WTC11 (cell line): ENCODE measurements at regions not wholly inside any gene's neighbourhood (a gene's known extent, or its start where the extent isn't known, plus 50 kb on each side); places are given as distances from the start of the nearest gene placed in this dataset.

Source experiments
- CTCF ChIP-seq: fragments of 200-600 bp; IDR thresholded peaks from 2 replicates; pipeline ENCODE4 v1.8.0; 2022; ENCODE audit warnings: antibody characterized with exemption
- HMGXB4 ChIP-seq: sonication (generic); formaldehyde crosslinking; IDR thresholded peaks from 2 replicates; pipeline ENCODE4 v1.8.1; 2023; ENCODE audit warnings: mild to moderate bottlenecking, moderate library complexity, missing genetic modification reagents
- NFYB ChIP-seq: sonication (generic); formaldehyde crosslinking; conservative IDR thresholded peaks from 2 replicates; pipeline ENCODE4 v1.8.0; 2022; ENCODE audit warnings: low read depth, missing genetic modification reagents
- SMAD4 ChIP-seq: sonication (generic); formaldehyde crosslinking; IDR thresholded peaks from 2 replicates; pipeline ENCODE4 v1.8.0; 2022; ENCODE audit warnings: mild to moderate bottlenecking, missing genetic modification reagents
- USF2 ChIP-seq: sonication (generic); formaldehyde crosslinking; IDR thresholded peaks from 2 replicates; pipeline ENCODE4 v1.8.1; 2023; ENCODE audit warnings: mild to moderate bottlenecking, missing genetic modification reagents, moderate library complexity
- ZNF263 ChIP-seq: sonication (generic); formaldehyde crosslinking; IDR thresholded peaks from 2 replicates; pipeline ENCODE4 v1.8.1; 2022; ENCODE audit warnings: low read depth, mild to moderate bottlenecking, moderate library complexity, missing genetic modification reagents

- no peak for TF ChIP-seq NFYB
- no peak for TF ChIP-seq ZNF263
- TF ChIP-seq HMGXB4 (CRISPR knock-in tag), result no peak
- no peak for TF ChIP-seq CTCF
- no peak for TF ChIP-seq USF2 (CRISPR knock-in tag)
- no peak for TF ChIP-seq SMAD4
Measured at GRCh38 chr3:166340604-166341266, 503.5 kb upstream of the BCHE start.
